H1 (cell line): ENCODE measurements at regions not wholly inside any gene's neighbourhood (a gene's known extent, or its start where the extent isn't known, plus 50 kb on each side); places are given as distances from the start of the nearest gene placed in this dataset.

Experiments
- CTCF ChIA-PET: fragments of 300-600 bp; sonication (Branson Sonifier 250); formaldehyde crosslinking; loops from one replicate; lab custom pipeline; 2021; ENCODE audit not compliant: partially characterized antibody; lab: Charles Lee
- POLR2A ChIA-PET: fragments of 300-600 bp; sonication (Branson Sonifier 250); formaldehyde crosslinking; loops from one replicate; lab custom pipeline; 2021; ENCODE audit warnings: inconsistent platforms; ENCODE audit not compliant: partially characterized antibody; lab: Charles Lee
- DNase-seq, 2 experiments: peaks; one replicate each; pipeline versions ENCODE4 v3.0.0 to v3.0.0-alpha.2; 2010 to 2022; ENCODE audit warnings: low spot score in 2 of 2, low read depth in 1 of 2, mixed read lengths in 1 of 2
- FAIRE-seq: peaks from 2 replicates; lab custom pipeline; 2011; peaks lifted over from hg19 to GRCh38; lab: Jason Lieb, UNC
- H2AFZ ChIP-seq: 2 replicates; pipeline ENCODE4 v1.8.1; 2012; ENCODE audit warnings: low read length, inconsistent platforms
- H2AK5ac ChIP-seq: 2 replicates; pipeline ENCODE4 v1.6.1; 2013; ENCODE audit warnings: low read depth, low read length
- H2BK120ac ChIP-seq: replicated peaks from 2 replicates; pipeline ENCODE3; 2013; ENCODE audit warnings: low read depth, low read length, inconsistent platforms
- H2BK12ac ChIP-seq: 2 replicates; pipeline ENCODE4 v1.6.1; 2013; ENCODE audit warnings: low read depth, low read length
- H2BK15ac ChIP-seq: 2 replicates; pipeline ENCODE4 v1.6.1; 2013; ENCODE audit warnings: low read length
- H2BK20ac ChIP-seq: 2 replicates; pipeline ENCODE4 v1.6.1; 2013; ENCODE audit warnings: low read length
- H2BK5ac ChIP-seq: 2 replicates; pipeline ENCODE4 v1.6.1; 2013; ENCODE audit warnings: low read depth, low read length
- H3K14ac ChIP-seq: 2 replicates; pipeline ENCODE4 v1.6.1; 2013; ENCODE audit warnings: inconsistent platforms; ENCODE audit not compliant: insufficient read length
- H3K18ac ChIP-seq: 2 replicates; pipeline ENCODE4 v1.6.1; 2013; ENCODE audit warnings: low read length; ENCODE audit errors: extremely low read depth
- H3K23ac ChIP-seq: 2 replicates; pipeline ENCODE4 v1.6.1; 2013; ENCODE audit warnings: inconsistent platforms; ENCODE audit not compliant: insufficient read length
- H3K23me2 ChIP-seq: 2 replicates; pipeline ENCODE4 v1.6.1; 2013; ENCODE audit warnings: low read depth, low read length
- H3K27ac ChIP-seq: 2 replicates; pipeline ENCODE4 v1.6.1; 2011; ENCODE audit warnings: low read depth, low read length, inconsistent platforms
- H3K27me3 ChIP-seq, 4 experiments: replicated peaks in 1 of 4; 1 replicate in 1 of 4; 2 replicates in 3 of 4; pipeline versions ENCODE4 v1.6.1 to v1.8.1; 2011 to 2013; ENCODE audit warnings: low read length in 3 of 4, mild to moderate bottlenecking in 3 of 4, inconsistent platforms in 2 of 4, mixed read lengths in 2 of 4, moderate library complexity in 1 of 4; ENCODE audit not compliant: control insufficient read depth in 3 of 4, insufficient read depth in 3 of 4; ENCODE audit errors: extremely low read depth in 1 of 4
- H3K36me3 ChIP-seq, 4 experiments: 2 replicates each; pipeline versions ENCODE4 v1.6.1 to v1.8.1; 2011 to 2013; ENCODE audit warnings: mild to moderate bottlenecking in 4 of 4, low read length in 3 of 4, moderate library complexity in 2 of 4, control low read depth in 1 of 4, inconsistent platforms in 1 of 4; ENCODE audit not compliant: insufficient read depth in 4 of 4, control insufficient read depth in 2 of 4
- H3K4ac ChIP-seq: replicated peaks from 2 replicates; pipeline ENCODE3; 2013; ENCODE audit warnings: low read length, low read depth, mixed read lengths, inconsistent platforms; ENCODE audit not compliant: insufficient read length
- H3K4me1 ChIP-seq, 4 experiments: replicated peaks in 1 of 4; 1 replicate in 1 of 4; 2 replicates in 3 of 4; pipeline versions ENCODE4 v1.6.1 to v1.8.1; 2011 to 2013; ENCODE audit warnings: low read length in 3 of 4, inconsistent platforms in 2 of 4, mixed read lengths in 1 of 4; ENCODE audit not compliant: insufficient read depth in 4 of 4, control insufficient read depth in 3 of 4
- H3K4me2 ChIP-seq, 2 experiments: 2 replicates each; pipeline versions ENCODE4 v1.6.1 to v1.8.1; 2011 to 2013; ENCODE audit warnings: low read depth in 2 of 2, low read length in 2 of 2, control low read depth in 1 of 2, inconsistent platforms in 1 of 2, mild to moderate bottlenecking in 1 of 2; ENCODE audit not compliant: insufficient read depth in 1 of 2
- H3K4me3 ChIP-seq, 4 experiments: fragments of 200-600, 300-600 bp in 1 of 4; sonication (generic), shearing (Covaris generic), sonication (Bioruptor Twin) in 1 of 4; 2 replicates each; pipeline versions ENCODE4 v1.5.1 to v1.8.1; 2011 to 2016; ENCODE audit warnings: low read length in 4 of 4, low read depth in 3 of 4, control low read depth in 2 of 4, inconsistent platforms in 2 of 4, mild to moderate bottlenecking in 2 of 4, mixed read lengths in 1 of 4, moderate library complexity in 1 of 4; ENCODE audit not compliant: insufficient read depth in 2 of 4; ENCODE audit errors: extremely low read depth in 1 of 4
- H3K56ac ChIP-seq: replicated peaks from 2 replicates; pipeline ENCODE3; 2013; ENCODE audit warnings: low read depth, mild to moderate bottlenecking, mixed read lengths, low read length, inconsistent platforms; ENCODE audit not compliant: insufficient read length
- H3K79me1 ChIP-seq: 2 replicates; pipeline ENCODE4 v1.6.1; 2013; ENCODE audit warnings: low read depth, low read length, control low read depth
- H3K79me2 ChIP-seq, 2 experiments: 2 replicates each; pipeline versions ENCODE4 v1.6.1 to v1.8.1; 2012 to 2013; ENCODE audit warnings: low read length in 2 of 2, mild to moderate bottlenecking in 2 of 2, inconsistent platforms in 1 of 2; ENCODE audit not compliant: insufficient read depth in 2 of 2, control insufficient read depth in 1 of 2
- H3K9ac ChIP-seq, 4 experiments: replicated peaks in 1 of 4; 1 replicate in 1 of 4; 2 replicates in 3 of 4; pipeline versions ENCODE4 v1.6.1 to v1.8.1; 2011 to 2013; ENCODE audit warnings: low read depth in 3 of 4, low read length in 3 of 4, control low read depth in 2 of 4, mild to moderate bottlenecking in 2 of 4, moderate library complexity in 2 of 4, inconsistent platforms in 1 of 4; ENCODE audit errors: extremely low read depth in 1 of 4
- H3K9me3 ChIP-seq, 2 experiments: 2 replicates each; pipeline versions ENCODE4 v1.6.1 to v1.8.1; 2012 to 2013; ENCODE audit warnings: mild to moderate bottlenecking in 2 of 2, moderate library complexity in 2 of 2, control low read depth in 1 of 2, inconsistent platforms in 1 of 2, low read depth in 1 of 2, low read length in 1 of 2, mixed read lengths in 1 of 2; ENCODE audit not compliant: insufficient read depth in 2 of 2
- H4K20me1 ChIP-seq, 2 experiments: replicated peaks in 1 of 2; 2 replicates each; pipeline versions ENCODE3 to v1.8.1; 2011 to 2013; ENCODE audit warnings: inconsistent platforms in 2 of 2, low read length in 2 of 2, mild to moderate bottlenecking in 1 of 2; ENCODE audit not compliant: insufficient read depth in 2 of 2, control insufficient read depth in 1 of 2
- H4K5ac ChIP-seq: 2 replicates; pipeline ENCODE4 v1.6.1; 2013; ENCODE audit warnings: low read length, low read depth, mixed read lengths, inconsistent platforms; ENCODE audit not compliant: insufficient read length
- H4K8ac ChIP-seq: 2 replicates; pipeline ENCODE4 v1.8.0; 2013; ENCODE audit warnings: mild to moderate bottlenecking, moderate library complexity, low read length, inconsistent platforms; ENCODE audit not compliant: insufficient read depth; ENCODE audit errors: extremely low read depth
- H4K91ac ChIP-seq: replicated peaks from 2 replicates; pipeline ENCODE3; 2013; ENCODE audit warnings: low read length, mixed read lengths, inconsistent platforms; ENCODE audit not compliant: insufficient read length
- CEBPB ChIP-seq: IDR thresholded peaks from 2 replicates; pipeline ENCODE4 v1.6.1; 2012; ENCODE audit warnings: low read depth, low read length
- FOSL1 ChIP-seq: IDR thresholded peaks from 2 replicates; pipeline ENCODE4 v1.6.1; 2011; ENCODE audit warnings: mild to moderate bottlenecking, low read depth, low read length, moderate library complexity; ENCODE audit not compliant: insufficient read depth
- POLR2A ChIP-seq, 2 experiments: IDR thresholded peaks; 1 replicate in 1 of 2; 2 replicates in 1 of 2; pipeline ENCODE4 v1.6.1; 2011; ENCODE audit warnings: low read depth in 2 of 2, low read length in 2 of 2, mild to moderate bottlenecking in 2 of 2; ENCODE audit errors: control extremely low read depth in 1 of 2
- TBP ChIP-seq: IDR thresholded peaks from 2 replicates; pipeline ENCODE4 v1.6.1; 2011; ENCODE audit warnings: low read depth, low read length, improper control_type of control experiment
- YY1 ChIP-seq: IDR thresholded peaks from 2 replicates; pipeline ENCODE4 v1.6.1; 2011; ENCODE audit warnings: low read depth, mild to moderate bottlenecking, low read length
- WGBS, 2 experiments: shearing (Covaris generic) in 1 of 2; methylation state at CpG; one replicate each; pipeline versions ENCODE4 v1.1.6 to v1.1.7; 2013 to 2015; ENCODE audit warnings: low lambda C conversion rate in 2 of 2, mixed read lengths in 2 of 2, inconsistent platforms in 1 of 2, low coverage in 1 of 2, missing lambda C conversion rate in 1 of 2; ENCODE audit not compliant: insufficient replicate concordance in 2 of 2, insufficient coverage in 1 of 2, insufficient read length in 1 of 2; ENCODE audit errors: extremely low coverage in 1 of 2, missing lambda C conversion rate in 1 of 2; 5-methylcytosine and 5-hydroxymethylcytosine counted together

- Histone ChIP-seq H3K23ac (no peak overlapping the region), H2BK20ac (no peak overlapping the region), H3K14ac (no peak overlapping the region), H2BK120ac (no peak overlapping the region), H3K18ac (no peak overlapping the region), H4K5ac (no peak overlapping the region), H3K56ac (no peak overlapping the region), H2BK12ac (no peak overlapping the region), H2AFZ (no peak overlapping the region), H3K79me2 (no peaks in the 10 kb centered on the region), H3K23me2 (no peaks in the 10 kb centered on the region), H3K4me3 (no peak overlapping the region), H4K91ac (no peak overlapping the region), H2BK15ac (no peak overlapping the region), H2AK5ac (no peak overlapping the region), H3K4ac (no peak overlapping the region), H3K36me3 (no peaks in the 10 kb centered on the region), H3K79me1 (no peaks in the 10 kb centered on the region), H3K27ac (no peak overlapping the region), H4K20me1 (no peaks in the 10 kb centered on the region), H3K9ac (no peak overlapping the region), H3K4me2 (no peak overlapping the region), H3K4me1 (peaks cover 0 to 7% (median 4%) of the 10 kb centered on the region in 4 experiments; a peak in 5 of 7 replicates), H4K8ac (no peak overlapping the region), H3K27me3 (peaks cover 0 to 8% (median 4%) of the 10 kb centered on the region in 4 experiments; a peak in 5 of 7 replicates), H3K9me3 (no peaks in the 10 kb centered on the region), H2BK5ac (no peak overlapping the region)
- 93% methylated on average over 31 of the region's 31 CpGs; no CpG with 5 or more reads in 1 of the 2 experiments for WGBS, 2 experiments
- TF ChIP-seq POLR2A (IDR thresholded peaks at IDR 0.05; ENCODE audit: control extremely low read depth in 1 of 2, low read depth in 2 of 2, low read length in 2 of 2) (no peak), TBP (no peak), FOSL1 (no peak), CEBPB (no peak), YY1 (no peak)
- CTCF ChIA-PET, result interaction anchor here (0.8 to 4.5 kb wide), 23 partner anchors 8 to 741 kb away, joined by 3 to 40 read pairs (median 5); no protein-coding TSS in a partner anchor
- DNase-seq (no peak), FAIRE-seq (no peak)
- POLR2A ChIA-PET, result no interaction called here
Measured at GRCh38 chr14:94690896-94691659, 78.8 kb downstream of the GSC start.
